ENCODE measurements at regions not wholly inside any gene's neighbourhood (a gene's known extent, or its start where the extent isn't known, plus 50 kb on each side); places are given as distances from the start of the nearest gene placed in this dataset.
"Not testable (repeated sequence)": the region's sequence is repeated elsewhere in the genome, so short reads cannot be mapped to it uniquely, and the experiment has no call there.

DNA sequence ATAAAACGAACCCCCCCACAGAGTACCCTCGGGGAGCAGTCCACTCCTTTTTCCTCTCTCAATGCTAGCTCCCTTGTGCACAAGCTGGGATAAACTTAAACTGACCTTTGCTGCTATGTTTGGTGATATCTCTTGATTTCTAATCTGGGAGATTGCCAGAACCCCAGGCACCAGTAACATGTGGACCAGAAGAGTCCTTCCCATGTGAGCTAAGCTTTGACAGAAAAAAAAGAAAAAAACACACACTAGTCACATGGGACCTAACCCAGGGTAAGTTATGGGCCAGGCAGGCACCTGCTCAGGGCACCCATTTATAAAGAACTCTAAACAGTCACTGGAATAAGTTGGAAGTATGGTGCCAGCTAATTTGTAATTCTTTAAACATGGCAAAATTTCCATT lies 242.6 kb downstream of the EN1 start:
- no peak for DNase-seq

DNA sequence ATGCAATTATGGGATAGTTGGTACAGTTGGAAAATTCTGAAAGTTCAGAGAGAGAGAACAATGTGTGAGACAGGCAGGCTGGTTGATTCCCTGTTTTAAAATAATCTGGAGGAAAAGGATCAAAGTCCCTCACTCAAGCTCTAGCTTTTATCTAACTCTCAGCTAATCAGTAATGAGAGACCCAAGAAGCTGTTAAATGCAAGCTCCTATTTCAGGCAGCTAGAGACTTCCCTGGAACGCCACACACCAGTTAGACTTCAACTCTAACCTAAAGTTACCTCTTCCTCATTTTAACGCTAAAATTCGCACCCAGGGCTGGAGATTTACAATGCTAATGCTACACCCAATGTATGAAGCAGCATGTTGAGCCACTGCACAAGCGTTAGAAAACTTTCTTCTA lies 243.1 kb downstream of the EN1 start:
- DNase-seq: no peak

DNA sequence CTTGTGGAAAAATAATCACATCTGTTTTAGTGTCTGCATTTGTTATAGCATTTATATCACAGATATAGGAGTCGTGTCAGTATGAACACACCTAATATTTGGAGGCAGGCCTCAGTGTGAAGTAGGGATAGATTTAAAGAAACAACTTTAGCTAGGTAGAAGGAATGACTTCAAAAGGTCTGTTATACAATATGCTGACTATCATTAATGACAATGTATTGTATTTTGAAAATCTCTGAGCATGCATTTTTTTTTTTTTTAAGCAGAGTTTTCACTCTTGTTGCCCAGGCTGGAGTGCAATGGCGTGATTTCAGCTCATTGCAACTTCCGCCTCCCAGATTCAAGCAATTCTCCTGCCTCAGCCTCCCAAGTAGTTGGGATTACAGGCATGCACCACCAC lies 248.3 kb downstream of the EN1 start:
- DNase-seq: no peak

DNA sequence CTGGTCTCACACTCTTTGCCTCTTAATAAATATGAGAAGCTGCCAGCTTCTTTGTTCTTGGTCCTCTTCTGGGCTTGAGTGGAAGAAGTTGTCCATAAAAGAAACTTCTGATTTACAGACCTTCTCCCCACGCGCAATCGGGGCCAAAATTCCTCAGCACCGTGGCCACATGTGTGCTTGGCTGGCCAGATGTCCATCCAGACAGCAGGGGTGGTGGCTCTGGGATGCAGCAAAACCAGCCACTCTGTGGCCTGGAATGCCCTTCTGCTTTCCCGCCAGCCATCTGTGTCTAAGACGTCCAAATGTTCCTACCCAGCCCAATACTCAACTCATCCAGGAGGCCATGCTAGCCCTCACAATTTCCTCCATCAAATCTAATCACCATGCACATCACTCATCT lies 250.8 kb downstream of the EN1 start:
- DNase-seq: no peak

DNA sequence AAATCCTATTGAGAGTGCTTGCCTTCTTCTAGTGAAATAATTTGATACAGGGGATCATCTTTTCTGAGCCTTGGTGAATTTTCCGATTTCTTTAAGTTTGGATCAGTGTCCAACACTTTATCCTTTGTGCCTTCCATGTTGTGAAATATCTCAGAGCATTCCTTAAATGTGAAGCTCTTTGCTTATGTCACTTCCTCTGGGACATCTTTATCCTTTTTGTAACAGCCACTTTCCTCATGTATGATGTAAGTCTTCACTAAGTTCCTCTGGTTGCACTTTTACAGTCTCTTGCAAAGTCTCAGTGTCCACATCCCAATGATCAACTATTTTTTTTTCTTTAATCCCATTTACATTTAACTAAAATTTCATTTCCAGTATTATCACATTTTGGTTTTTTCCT lies 254.2 kb downstream of the EN1 start:
- DNase-seq: no peak

DNA sequence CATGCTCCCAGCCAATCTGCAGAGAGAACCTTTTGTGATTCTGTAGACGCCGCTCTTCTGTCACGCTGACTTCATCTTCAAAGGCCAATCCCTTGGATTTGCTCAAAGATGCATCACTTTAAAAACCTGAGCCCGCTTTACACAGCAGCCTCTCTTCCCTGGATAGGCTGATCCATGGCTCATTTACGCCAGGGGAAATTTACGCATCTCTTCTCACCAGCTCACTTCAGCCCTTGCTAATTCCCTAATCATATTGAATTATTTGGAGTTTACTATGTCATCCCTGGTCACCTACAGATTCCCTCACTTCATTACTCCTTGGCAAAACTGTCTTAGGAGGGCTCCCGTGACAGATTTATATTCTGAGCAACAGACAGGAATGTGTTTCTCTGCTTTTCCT lies 256.2 kb downstream of the EN1 start:
- DNase-seq: no peak

DNA sequence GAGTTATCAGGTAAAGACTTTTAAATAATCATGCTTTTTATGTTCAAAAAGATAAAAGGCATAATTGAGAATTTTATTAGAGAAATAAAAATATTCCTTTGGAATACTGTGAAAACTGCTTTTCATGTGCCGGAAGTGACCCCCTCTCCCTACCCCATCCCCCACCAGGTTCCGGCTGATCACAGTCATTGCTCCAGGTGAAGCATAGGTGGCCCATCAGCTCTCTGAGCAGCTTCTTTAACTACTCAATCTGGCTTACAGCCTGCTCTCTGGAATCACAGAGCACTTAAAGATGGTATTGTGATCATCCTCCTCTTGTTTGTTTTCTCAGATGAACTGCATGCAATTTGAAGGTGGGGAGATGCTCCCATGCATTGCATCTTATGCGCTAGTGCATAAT lies 257.7 kb downstream of the EN1 start:
- no peak for DNase-seq

DNA sequence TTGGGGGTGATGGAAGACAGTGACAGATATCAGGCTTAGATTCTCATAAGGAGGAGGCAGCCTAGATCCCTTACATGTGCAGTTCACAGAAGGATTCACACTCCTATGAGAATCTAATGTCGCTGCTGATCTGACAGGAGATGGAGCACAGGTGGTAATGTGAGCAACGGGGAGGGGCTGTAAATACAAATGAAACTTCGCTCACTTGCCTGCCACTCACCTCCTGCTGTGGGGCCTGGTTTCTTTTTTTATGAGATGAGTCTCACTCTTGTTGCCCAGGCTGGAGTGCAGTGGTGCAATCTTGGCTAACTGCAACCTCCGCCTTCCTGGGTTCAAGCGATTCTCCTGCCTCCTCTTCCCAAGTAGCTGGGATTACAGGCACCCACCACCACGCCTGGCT lies 258.6 kb downstream of the EN1 start:
- no peak for DNase-seq

DNA sequence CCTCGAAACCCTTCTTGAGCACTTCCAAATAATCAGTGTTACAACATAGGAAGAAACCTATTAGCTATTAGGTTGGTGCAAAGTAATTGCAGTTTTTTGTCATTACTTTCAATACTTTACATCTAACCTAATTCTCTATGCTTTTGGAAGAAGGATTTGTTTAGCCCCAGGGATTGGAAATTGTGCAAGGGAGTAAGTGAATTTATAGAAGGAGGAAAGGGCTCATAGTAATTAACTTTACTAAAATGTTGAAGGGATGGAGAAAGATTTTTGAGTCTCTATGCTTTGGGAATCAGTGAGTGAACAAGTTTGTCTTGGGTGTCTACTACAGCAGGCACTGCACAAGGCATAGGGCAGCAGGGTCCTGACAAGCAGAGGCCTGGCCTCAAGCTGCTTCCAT lies 261.1 kb downstream of the EN1 start:
- no peak for DNase-seq

DNA sequence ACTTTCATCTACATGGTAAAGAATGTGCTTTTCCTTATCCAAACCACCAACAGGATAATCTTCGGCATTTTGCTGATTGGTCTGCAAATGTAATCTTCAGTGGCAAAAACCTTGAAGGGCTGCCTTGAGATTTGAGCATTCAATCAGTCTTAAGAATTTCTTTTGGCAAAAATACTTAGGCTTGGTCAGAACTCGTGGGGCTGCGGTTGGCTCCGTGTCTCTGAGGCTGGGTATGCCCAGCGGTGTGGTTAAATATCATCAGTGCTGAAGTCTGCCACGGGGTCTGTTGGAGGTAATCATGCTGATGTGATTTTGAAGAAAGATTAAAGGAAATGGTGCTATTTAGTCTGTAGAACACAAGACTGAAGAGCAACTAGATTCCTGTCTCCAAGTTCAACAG lies 262.6 kb downstream of the EN1 start:
- DNase-seq: no peak

DNA sequence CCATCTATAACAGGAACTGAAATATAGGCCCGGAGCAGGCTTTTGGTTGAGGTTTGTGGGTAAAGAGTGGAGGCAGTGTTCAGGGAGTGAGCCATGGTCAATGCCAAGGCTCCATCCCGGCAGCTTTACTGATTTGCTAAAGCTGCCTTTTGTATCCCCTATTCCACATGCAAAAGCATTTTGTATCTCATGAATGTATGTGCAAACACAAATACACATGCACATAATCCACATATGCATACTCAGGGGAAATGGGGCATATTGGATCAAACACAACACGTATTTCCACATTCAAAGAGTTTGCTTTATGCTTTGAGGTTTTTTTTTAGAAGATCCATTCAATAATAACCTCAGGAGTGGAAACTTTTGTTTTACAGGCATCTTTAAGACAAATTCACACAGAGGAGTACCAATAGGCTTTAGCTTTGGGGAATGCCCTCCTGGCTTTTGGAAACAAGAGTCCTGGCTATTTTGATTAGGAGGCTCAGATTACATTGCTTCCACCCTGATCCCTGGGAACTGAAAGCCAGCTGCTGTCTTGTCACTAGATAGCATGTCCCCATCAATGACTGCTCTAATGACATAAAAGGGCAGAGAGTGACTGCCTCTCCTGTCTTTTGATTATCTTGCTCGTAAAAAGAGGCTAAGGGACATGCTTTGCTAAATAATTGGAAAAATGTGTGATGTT lies 263.2 kb downstream of the EN1 start:
- DNase-seq: no peak

DNA sequence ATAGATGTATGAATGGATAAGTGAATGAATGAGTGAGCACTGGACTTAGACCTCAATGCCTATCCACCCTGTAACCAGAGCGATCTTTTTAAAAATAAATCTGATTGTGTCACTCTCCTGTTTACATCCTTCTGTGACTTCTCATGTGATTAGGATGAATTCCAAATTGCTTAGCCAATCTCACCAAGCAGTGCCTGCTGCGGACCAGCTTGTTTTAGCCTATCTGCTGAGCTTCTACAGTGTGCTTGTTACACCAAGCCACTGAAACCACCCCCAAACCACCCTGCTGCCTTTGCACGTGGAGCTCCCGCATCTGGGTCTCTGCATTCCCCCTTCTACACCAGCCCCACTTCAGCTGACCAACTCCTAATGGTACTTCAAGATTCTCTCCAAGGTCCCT lies 265.4 kb downstream of the EN1 start:
- DNase-seq: no peak

DNA sequence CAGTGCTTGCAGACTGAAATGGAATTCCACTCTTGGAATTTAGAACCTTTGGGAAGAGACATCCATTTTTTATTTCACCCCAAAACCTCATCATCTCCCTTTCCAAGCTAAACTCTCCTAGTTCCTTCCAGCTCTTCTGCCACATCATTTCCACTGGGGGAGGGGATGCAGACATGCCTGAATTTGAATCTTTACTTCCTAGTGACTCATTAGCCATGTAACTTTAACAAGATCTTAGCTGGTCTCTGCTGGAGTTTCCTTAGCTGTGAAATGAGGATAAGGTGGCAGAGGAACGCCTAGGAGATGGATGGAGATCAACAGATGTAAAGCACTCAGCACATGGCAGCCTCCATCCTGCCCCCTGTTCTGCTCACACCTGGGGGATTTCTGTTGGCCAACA lies 266.8 kb downstream of the EN1 start:
- DNase-seq: no peak

DNA sequence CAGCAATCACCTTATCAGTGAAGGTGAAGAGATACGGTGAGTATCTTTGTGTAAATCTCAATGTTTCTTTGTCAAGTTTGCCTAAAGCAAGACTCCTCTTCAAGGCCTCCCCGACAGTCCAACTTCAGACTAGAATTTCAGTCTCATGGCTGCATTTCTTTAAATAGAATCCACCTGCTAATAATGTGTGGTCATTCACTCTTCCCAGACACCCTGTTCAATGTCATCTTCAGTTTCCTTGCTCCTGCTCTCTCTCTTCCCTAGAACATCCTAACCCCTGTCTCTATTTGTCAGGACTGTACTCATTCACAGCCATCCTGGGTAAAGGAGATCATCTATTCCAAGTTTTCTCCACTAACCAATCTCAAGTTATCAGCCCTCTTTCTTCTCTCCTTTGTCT lies 267.3 kb downstream of the EN1 start:
- DNase-seq: no peak

DNA sequence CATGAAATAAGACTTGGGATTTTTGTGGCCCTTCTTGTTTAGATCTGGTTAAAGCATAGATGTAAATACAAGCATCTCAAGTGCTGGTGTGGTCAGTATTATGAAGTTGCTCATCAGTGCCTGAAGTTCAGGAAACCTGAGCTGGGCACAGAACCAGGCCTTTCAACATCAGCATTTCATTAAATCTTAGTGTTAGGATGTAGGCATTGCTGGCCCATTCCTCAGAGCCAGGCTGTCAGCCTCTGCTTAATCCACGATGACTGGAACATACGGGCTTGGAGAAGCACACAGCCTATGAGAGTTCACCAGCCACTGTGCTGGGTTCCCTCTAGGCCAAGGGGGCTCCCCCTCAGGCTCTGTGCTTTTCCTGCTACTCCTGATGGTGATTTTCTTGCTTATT lies 270.2 kb downstream of the EN1 start:
- DNase-seq: no peak

DNA sequence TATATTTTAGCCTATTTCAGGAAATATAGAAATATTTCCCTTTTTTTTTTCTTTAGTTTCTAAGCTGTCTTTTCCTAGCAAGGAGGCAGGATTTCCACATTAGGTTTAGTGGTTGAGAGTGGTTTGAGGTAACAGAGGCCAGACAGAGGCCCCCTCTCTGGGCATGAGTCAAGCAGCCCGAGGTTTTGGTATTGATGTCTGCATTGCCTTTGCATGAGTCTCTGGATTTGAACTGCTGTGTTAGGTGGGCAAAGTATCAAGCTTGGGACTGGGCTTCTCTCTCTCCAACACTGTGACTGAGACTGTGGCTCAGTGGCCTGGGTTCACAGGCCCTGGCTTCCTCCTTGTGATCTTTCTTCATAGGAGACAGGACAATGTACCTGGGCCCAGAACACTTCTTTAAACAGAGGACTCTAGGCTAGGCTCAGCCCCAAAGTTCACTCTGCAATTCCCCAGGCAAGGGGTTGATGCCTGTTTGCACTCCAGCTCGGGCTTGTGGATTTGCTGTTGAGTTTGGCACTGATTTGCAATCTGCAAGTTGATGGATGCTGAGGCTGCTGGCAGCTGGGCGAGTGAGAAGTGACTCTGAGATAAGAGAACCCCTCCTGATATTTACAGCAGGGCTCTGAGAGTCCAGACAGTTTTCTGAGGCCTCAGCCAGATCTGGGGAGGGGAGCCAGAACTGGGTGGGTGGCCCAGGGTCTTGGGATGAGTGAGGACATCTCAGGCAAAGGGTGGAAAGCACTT lies 271.2 kb downstream of the EN1 start:
- no peak for DNase-seq

DNA sequence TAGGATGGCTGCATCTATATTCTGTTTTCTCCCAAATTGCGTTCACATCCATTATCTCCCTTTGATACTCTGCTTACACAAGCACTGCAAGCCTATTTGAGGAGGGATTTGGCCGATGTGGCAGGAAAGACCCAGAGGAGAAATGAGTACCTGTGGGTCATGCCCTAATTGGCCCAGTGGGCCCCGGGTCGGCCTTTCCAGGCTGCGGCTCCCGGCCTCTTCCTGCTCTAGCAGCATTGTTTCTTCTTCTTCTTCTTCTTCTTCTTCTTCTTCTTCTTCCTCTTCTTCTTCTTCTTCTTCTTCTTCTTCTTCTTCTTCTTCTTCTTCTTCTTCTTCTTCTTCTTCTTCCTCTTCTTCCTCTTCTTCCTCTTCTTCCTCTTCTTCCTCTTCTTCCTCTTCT lies 275.1 kb downstream of the EN1 start:
- DNase-seq: not testable (repeated sequence)

DNA sequence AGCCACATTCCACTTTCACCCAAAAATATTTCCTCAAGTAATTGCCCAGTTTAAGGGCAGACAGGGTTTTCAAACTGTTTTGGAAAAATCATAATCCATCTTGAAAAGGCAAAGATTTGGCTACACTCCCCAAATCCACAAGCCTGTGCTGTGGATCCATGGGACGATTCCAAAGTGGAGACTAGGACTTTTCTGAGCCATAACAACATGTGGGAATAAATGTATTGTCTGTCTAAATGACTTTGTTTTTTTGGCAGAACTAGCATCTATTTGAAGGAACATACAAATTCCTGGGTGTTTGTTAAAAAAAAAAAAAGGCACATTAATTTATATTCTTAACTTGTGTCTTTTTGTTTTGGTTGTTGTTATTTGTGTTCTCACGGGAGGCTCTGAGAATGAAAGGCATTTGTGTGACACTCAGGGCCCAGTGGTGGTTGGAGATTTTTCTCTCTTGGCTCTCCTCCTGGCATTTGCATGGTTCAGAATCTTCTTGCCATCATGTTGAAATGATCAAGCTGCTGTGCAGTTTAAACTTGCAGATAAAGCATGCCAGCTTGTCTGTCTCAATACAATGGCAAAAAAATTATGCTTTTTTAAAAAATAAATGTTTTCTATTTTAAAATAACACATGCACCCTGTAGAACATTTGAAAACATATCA lies 277.4 kb downstream of the EN1 start:
- no peak for DNase-seq

DNA sequence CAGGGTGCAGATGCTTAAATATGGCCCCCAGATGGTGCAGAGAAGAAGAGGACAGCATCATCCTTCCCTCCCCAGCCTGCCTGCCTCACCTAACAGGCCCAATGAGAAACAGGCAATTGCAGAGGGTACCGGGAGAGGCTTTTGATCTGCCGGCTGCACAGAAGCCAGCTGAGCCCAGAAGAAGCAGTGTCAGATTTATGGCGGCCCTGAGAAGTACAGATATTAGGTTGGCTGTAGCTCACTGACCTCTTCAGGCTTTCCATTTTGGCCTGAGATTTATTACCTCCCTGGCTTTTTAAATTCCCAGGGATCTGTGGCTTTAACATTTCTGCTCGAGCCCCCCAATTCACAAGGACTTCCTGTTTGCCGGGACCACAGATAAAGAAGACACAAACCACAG lies 278.7 kb downstream of the EN1 start:
- DNase-seq: no peak

DNA sequence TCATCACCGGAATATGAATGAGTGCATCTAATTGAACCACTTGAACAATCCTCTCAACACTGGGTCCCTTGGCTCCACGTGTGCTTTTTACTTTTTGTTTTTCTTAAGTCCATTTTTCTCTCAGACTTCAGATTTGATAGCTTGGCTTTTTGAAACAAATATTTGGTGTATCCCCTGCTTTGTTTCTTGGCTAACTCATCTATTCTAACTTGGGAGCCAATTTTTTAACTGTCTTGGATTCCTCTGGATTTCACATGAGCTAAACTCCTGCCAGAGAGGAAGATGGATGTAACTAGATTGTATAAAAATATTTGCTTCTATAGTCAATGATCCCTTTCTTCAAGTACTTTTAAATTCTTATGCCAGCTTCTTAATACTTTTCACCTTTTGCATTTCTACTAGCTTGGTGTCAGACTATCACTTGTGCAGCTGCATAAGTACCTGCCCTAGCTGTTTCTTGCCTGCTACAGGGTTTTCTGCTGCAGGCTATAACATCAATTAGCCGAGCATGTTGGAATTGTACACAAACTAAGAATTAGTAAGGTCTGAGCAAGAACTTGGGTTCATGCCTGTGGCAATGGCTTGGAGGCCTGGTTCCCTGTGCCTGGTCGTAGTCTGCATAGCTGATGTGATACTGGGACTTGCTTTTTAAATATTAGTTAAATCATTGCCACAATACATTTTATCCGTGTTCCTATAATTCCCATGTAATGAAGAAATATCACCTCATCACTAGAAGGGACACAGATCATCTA lies 281.5 kb downstream of the EN1 start:
- no peak for DNase-seq

DNA sequence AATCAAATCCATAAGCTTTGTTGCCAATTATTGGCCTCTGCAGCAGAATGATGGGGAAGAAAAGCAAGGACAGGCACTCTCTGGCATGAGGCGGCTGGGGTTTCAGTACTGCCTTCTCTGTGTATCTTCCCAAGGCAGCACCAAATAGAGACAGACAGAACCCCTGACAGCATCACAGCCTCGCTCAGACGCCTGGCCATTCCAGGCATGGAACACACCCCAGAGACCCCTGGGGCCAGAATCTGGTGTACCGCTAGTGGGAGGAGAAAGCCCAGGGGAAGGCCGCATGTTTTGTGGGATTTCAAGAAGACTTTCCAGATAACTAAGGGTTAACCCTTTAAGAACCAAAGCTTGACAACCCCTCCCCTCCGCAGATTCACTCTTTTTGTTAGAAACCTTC lies 282.1 kb downstream of the EN1 start:
- no peak for DNase-seq

DNA sequence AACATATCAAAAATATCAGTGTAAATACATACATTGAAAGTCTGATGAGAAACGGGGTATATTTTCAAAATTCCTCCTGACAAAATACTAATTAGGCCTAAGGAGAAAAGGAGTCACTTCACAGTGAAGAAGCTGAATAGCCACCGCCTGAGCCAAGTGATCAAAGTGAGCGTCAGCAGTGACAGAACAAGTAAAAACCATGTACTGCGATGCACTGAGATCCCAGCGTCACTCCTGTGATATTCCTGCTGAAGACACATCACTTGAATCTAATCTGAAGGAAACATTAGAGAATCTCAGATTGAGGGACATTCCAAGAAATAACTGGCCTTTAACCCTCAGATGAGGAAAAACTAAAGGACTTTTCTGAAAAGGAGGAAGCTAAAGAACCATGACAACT lies 285.3 kb downstream of the EN1 start:
- no peak for DNase-seq

DNA sequence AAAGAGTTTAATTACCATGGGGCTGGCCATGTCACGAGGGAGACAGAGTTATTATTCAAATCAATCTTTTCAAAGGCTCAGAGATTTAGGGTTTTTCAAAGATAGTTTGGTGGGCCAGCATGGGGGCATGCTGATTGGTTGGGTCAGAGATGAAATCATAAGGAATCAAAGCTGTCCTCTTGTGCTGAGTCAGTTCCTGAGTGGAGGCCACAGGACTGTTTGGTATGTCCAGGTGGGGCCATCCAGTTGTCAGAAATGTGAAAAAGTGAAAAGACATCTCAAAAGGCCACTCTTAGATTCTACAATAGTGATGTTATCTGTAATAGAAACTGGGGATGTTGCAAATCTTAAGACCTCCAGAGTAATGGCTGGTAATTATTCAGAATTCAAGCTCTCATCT lies 288.6 kb downstream of the EN1 start:
- DNase-seq: no peak

DNA sequence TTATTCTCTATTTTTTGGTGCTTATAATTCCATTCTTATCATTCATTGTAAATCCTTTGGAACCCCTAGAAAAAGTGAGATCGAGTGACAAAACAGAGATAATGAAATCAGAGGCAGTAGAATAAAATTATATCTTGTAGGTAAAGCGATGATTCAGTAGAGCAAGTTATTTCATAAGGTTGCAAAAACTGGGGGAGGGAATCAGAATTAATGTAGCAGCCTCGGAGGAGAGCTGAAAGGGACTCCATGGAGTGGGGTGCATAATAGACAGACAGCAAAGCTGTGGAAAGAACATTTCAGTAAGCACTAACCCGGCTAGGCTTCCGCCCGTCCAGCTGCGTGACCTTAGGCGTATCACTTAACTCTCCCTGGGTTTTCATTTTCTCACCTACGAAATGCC lies 289.7 kb downstream of the EN1 start:
- no peak for DNase-seq
